Endothelial cell of umbilical vein (primary cell): ENCODE measurements at regions not wholly inside any gene's neighbourhood (a gene's known extent, or its start where the extent isn't known, plus 50 kb on each side); places are given as distances from the start of the nearest gene placed in this dataset.

Experiments
- BruUV-seq: library from RNA; stranded (reverse); fragments of 400-500 nt; replicated peaks from 2 replicates; lab custom pipeline; 2021; lab: Mats Ljungman, UMichigan
- CTCF ChIA-PET: fragments of 300-600, 350-600 bp; sonication (Branson Sonifier 250); formaldehyde crosslinking; loops from one replicate; lab custom pipeline; 2021; ENCODE audit warnings: antibody characterized with exemption, inconsistent platforms; lab: Charles Lee
- POLR2A ChIA-PET: fragments of 300-600, 350-600 bp; sonication (Branson Sonifier 250); formaldehyde crosslinking; loops from one replicate; lab custom pipeline; 2021; ENCODE audit warnings: antibody characterized with exemption, inconsistent platforms; lab: Charles Lee
- DNase-seq: peaks from one replicate; pipeline ENCODE4 v3.0.0-alpha.2; 2011; ENCODE audit warnings: low read depth, low spot score
- FAIRE-seq: peaks from 2 replicates; lab custom pipeline; 2011; peaks lifted over from hg19 to GRCh38; lab: Jason Lieb, UNC
- H2AFZ ChIP-seq: 2 replicates; pipeline ENCODE4 v1.6.0; 2012; ENCODE audit warnings: low read depth, low read length, control low read depth, inconsistent platforms
- H3K27ac ChIP-seq: 2 replicates; pipeline ENCODE4 v1.5.1; 2011; ENCODE audit warnings: low read depth, mild to moderate bottlenecking, control low read depth, low read length, moderate library complexity; ENCODE audit not compliant: insufficient read depth
- H3K27me3 ChIP-seq, 2 experiments: 2 replicates each; pipeline versions ENCODE4 v1.6.0 to v1.6.1; 2011; ENCODE audit warnings: low read length in 2 of 2, mixed read lengths in 1 of 2; ENCODE audit not compliant: control insufficient read depth in 2 of 2, insufficient read depth in 2 of 2
- H3K36me3 ChIP-seq, 2 experiments: 2 replicates in 1 of 2; 3 replicates in 1 of 2; pipeline ENCODE4 v1.5.1; 2011; ENCODE audit warnings: low read length in 2 of 2, mild to moderate bottlenecking in 1 of 2, moderate library complexity in 1 of 2; ENCODE audit not compliant: control insufficient read depth in 2 of 2, insufficient read depth in 2 of 2; ENCODE audit errors: extremely low read depth in 1 of 2
- H3K4me1 ChIP-seq: 3 replicates; pipeline ENCODE4 v1.5.1; 2011; ENCODE audit warnings: mild to moderate bottlenecking, low read length; ENCODE audit not compliant: control insufficient read depth, insufficient read depth; ENCODE audit errors: extremely low read depth
- H3K4me2 ChIP-seq: 2 replicates; pipeline ENCODE4 v1.6.1; 2011; ENCODE audit warnings: low read length, control low read depth, mixed read lengths; ENCODE audit not compliant: insufficient read depth
- H3K4me3 ChIP-seq, 3 experiments: fragments of 200-600 bp in 1 of 3; sonication (generic), shearing (Covaris generic) in 1 of 3; replicated peaks in 1 of 3; 2 replicates each; pipeline ENCODE4 v1.5.1; 2011 to 2016; ENCODE audit warnings: control low read depth in 3 of 3, low read length in 3 of 3, mild to moderate bottlenecking in 2 of 3, inconsistent platforms in 1 of 3, low read depth in 1 of 3, moderate library complexity in 1 of 3; ENCODE audit not compliant: insufficient read depth in 1 of 3
- H3K79me2 ChIP-seq: 2 replicates; pipeline ENCODE4 v1.6.0; 2012; ENCODE audit warnings: low read length, inconsistent platforms; ENCODE audit not compliant: control insufficient read depth, insufficient read depth
- H3K9ac ChIP-seq: replicated peaks from 2 replicates; pipeline ENCODE3; 2011; ENCODE audit warnings: low read length, control low read depth; ENCODE audit not compliant: insufficient read depth; ENCODE audit errors: extremely low read depth
- H3K9me1 ChIP-seq: replicated peaks from 3 replicates; pipeline ENCODE4 v1.6.0; 2011; ENCODE audit warnings: mild to moderate bottlenecking, low read length; ENCODE audit not compliant: control insufficient read depth, insufficient read depth; ENCODE audit errors: extremely low read depth
- H3K9me3 ChIP-seq: replicated peaks from 2 replicates; pipeline ENCODE4 v1.5.1; 2012; ENCODE audit warnings: low read length, inconsistent platforms; ENCODE audit not compliant: control insufficient read depth, insufficient read depth
- H4K20me1 ChIP-seq: replicated peaks from 2 replicates; pipeline ENCODE3; 2011; ENCODE audit warnings: mild to moderate bottlenecking, low read length; ENCODE audit not compliant: control insufficient read depth, insufficient read depth; ENCODE audit errors: extremely low read depth
- GATA2 ChIP-seq: IDR thresholded peaks from 2 replicates; pipeline ENCODE4 v1.7.0; 2011; ENCODE audit warnings: low read depth, mild to moderate bottlenecking, moderate library complexity, mixed read lengths, low read length; ENCODE audit not compliant: insufficient read length, insufficient read depth
- MAX ChIP-seq: IDR thresholded peaks from 2 replicates; pipeline ENCODE4 v1.6.1; 2011; ENCODE audit not compliant: insufficient read depth, insufficient read length
- MYC ChIP-seq: IDR thresholded peaks from one replicate; pipeline ENCODE4 v1.6.1; 2011; ENCODE audit warnings: mild to moderate bottlenecking, low read depth, low read length
- POLR2A ChIP-seq: IDR thresholded peaks from 2 replicates; pipeline ENCODE4 v1.6.1; 2012; ENCODE audit warnings: low read depth, mild to moderate bottlenecking, control low read depth, low read length
- POLR2AphosphoS5 ChIP-seq: IDR thresholded peaks from 2 replicates; pipeline ENCODE4 v1.6.1; 2012; ENCODE audit warnings: low read depth, mild to moderate bottlenecking, control low read depth, low read length, moderate library complexity; ENCODE audit not compliant: insufficient read depth
- dilution Hi-C: fragments of 300-500 bp; cut with MboI; formaldehyde crosslinking; loops from one replicate; pipeline ENCODE4 v1.15.0; 2019; ENCODE audit warnings: low sequenced_read_pairs; ENCODE audit not compliant: extremely low pct_ligation_motif_present
- intact Hi-C: fragments of 100-400 bp; cut with micrococcal nuclease; formaldehyde crosslinking; loops from one replicate; pipeline ENCODE4 v1.10.0; 2022

- Histone ChIP-seq H3K27ac (no peak overlapping the region), H3K36me3 (no peaks in the 10 kb centered on the region), H3K4me2 (no peak overlapping the region), H3K4me1 (no peaks in the 10 kb centered on the region), H3K9me1 (no peaks in the 10 kb centered on the region), H3K27me3 (no peaks in the 10 kb centered on the region), H3K79me2 (no peaks in the 10 kb centered on the region), H4K20me1 (no peaks in the 10 kb centered on the region), H3K9me3 (no peaks in the 10 kb centered on the region), H3K4me3 (no peak overlapping the region), H2AFZ (no peak overlapping the region), H3K9ac (no peak overlapping the region)
- no peak for FAIRE-seq
- no TSS peak for BruUV-seq
- dilution Hi-C loops = no loop called here
- intact Hi-C loops = no loop called here
- CTCF ChIA-PET = no interaction called here
- POLR2A ChIA-PET = no interaction called here
- DNase-seq = no peak
- TF ChIP-seq GATA2 (no peak), POLR2AphosphoS5 (no peak), MYC (no peak)
Measured at GRCh38 chr5:121152411-121152810, 688.3 kb downstream of the PRR16 start.

GRCh38 chr5:121156565-121156964 is 692.5 kb downstream of the PRR16 start:
- Histone ChIP-seq H3K27ac (no peak overlapping the region), H3K9ac (no peak overlapping the region), H3K4me1 (no peaks in the 10 kb centered on the region), H3K9me1 (no peaks in the 10 kb centered on the region), H3K79me2 (no peaks in the 10 kb centered on the region), H2AFZ (no peak overlapping the region), H3K36me3 (no peaks in the 10 kb centered on the region), H3K4me2 (no peak overlapping the region), H3K4me3 (no peak overlapping the region), H4K20me1 (no peaks in the 10 kb centered on the region), H3K27me3 (no peaks in the 10 kb centered on the region), H3K9me3 (no peaks in the 10 kb centered on the region)
- ChIA-PET CTCF (no interaction called here), POLR2A (no interaction called here)
- dilution Hi-C loops = no loop called here
- DNase-seq = no peak
- no peak for TF ChIP-seq POLR2A
- TF ChIP-seq MAX = no peak
- no peak for TF ChIP-seq MYC
- intact Hi-C loops = no loop called here
- no peak for FAIRE-seq
- BruUV-seq = no TSS peak
